LNCAP (cell line): ENCODE measurements at regions not wholly inside any gene's neighbourhood (a gene's known extent, or its start where the extent isn't known, plus 50 kb on each side); places are given as distances from the start of the nearest gene placed in this dataset.

ENCODE experiments used
- TF ChIP-seq, protein P1 (sequence below): fragments of 450-650 bp; IDR thresholded peaks from 2 replicates; pipeline ENCODE4 v1.5.1; 2017; ENCODE audit warnings: mild to moderate bottlenecking

- TF ChIP-seq, protein P1, sequence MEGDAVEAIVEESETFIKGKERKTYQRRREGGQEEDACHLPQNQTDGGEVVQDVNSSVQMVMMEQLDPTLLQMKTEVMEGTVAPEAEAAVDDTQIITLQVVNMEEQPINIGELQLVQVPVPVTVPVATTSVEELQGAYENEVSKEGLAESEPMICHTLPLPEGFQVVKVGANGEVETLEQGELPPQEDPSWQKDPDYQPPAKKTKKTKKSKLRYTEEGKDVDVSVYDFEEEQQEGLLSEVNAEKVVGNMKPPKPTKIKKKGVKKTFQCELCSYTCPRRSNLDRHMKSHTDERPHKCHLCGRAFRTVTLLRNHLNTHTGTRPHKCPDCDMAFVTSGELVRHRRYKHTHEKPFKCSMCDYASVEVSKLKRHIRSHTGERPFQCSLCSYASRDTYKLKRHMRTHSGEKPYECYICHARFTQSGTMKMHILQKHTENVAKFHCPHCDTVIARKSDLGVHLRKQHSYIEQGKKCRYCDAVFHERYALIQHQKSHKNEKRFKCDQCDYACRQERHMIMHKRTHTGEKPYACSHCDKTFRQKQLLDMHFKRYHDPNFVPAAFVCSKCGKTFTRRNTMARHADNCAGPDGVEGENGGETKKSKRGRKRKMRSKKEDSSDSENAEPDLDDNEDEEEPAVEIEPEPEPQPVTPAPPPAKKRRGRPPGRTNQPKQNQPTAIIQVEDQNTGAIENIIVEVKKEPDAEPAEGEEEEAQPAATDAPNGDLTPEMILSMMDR: no peak
Measured at GRCh38 chr14:44770201-44770600, 191.5 kb downstream of the KLHL28 start.

GRCh38 chr14:44768935-44769334, 192.8 kb downstream of the KLHL28 start:
- TF ChIP-seq, protein P1: no peak

- TF ChIP-seq, protein P1: no peak
Measured at GRCh38 chr14:44767646-44768173, 194.0 kb downstream of the KLHL28 start.

DNA sequence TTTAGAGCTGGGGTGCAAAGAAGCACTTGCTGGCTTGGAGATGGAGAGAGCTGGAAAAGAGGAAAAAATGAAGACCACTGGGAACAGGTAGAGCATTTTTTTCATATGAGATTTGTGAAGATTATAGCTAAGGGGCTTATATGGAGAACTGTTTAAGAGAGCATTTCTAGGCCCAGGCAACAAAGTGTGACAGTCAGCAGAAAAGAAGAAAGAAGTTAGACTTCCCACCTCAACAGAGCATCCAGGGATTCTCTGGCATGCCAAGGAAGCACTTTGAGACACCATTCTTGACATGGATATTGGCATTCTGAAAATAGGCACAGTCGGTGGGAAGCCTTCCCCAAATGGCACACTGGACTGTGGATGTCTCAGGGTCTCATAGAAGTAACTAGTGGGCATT, 195.5 kb downstream of the KLHL28 start:
- TF ChIP-seq, protein P1: no peak

- TF ChIP-seq, protein P1: no peak
Measured at GRCh38 chr14:44763356-44763755, 198.4 kb downstream of the KLHL28 start.

GRCh38 chr14:44759277-44759676, 202.5 kb downstream of the KLHL28 start:
- TF ChIP-seq, protein P1: no peak

DNA sequence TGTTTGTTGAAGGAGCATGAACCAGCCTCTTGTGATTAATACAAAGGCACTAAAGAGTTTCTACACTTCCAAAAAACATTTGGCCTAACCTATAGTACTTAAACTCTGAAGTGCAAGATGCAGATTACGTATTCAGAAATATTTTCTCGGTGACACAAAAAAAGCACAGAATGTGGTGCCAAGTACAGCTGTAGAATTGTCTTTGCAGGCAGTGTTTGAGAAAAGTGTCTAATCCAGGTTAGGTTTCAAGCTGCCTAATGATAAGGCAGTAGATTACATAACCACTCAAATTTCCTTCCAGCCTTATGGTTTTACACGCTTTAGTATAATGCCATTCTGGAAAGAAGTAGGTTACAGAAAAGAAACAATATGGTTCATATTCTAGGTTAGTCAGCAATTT, 205.2 kb downstream of the KLHL28 start:
- TF ChIP-seq, protein P1: no peak

- TF ChIP-seq, protein P1: no peak
Measured at GRCh38 chr14:44745371-44745770, 216.4 kb downstream of the KLHL28 start.
